Lung (tissue), 11 donors: ENCODE measurements at regions not wholly inside any gene's neighbourhood (a gene's known extent, or its start where the extent isn't known, plus 50 kb on each side); places are given as distances from the start of the nearest gene placed in this dataset.
A peak's percentile ranks its signal among the peaks of the same experiment; 100 is the strongest.

Experiments used
- ATAC-seq: fragments of 200-7000 bp; cut with Tn5 transposase; one replicate; pipeline ENCODE4 v1.9.1; 2020; ENCODE audit warnings: moderate number of reproducible peaks; ENCODE audit not compliant: insufficient read depth, low FRiP score
- DNase-seq, 3 donors: peaks; one replicate each; pipeline ENCODE4 v3.0.0-alpha.2; 2013 to 2017
- H3K27ac ChIP-seq, 2 donors: one replicate each; pipeline ENCODE4 v1.5.1; 2013; ENCODE audit warnings: mild to moderate bottlenecking in 2 of 2, moderate library complexity in 2 of 2, control low read depth in 1 of 2, inconsistent platforms in 1 of 2, low read depth in 1 of 2, low read length in 1 of 2
- H3K27me3 ChIP-seq, 3 donors: one replicate each; pipeline ENCODE4 v1.5.1; 2013; ENCODE audit warnings: low read length in 2 of 3; ENCODE audit not compliant: control insufficient read depth in 3 of 3, insufficient read depth in 3 of 3
- H3K36me3 ChIP-seq, 4 donors: one replicate each; pipeline ENCODE4 v1.5.1; 2013; ENCODE audit warnings: low read length in 4 of 4, mild to moderate bottlenecking in 1 of 4, moderate library complexity in 1 of 4; ENCODE audit not compliant: control insufficient read depth in 4 of 4, insufficient read depth in 4 of 4
- H3K4me1 ChIP-seq, 5 donors: one replicate each; pipeline ENCODE4 v1.5.1; 2013; ENCODE audit warnings: low read length in 5 of 5, mild to moderate bottlenecking in 2 of 5, moderate library complexity in 1 of 5; ENCODE audit not compliant: control insufficient read depth in 5 of 5, insufficient read depth in 5 of 5
- H3K4me3 ChIP-seq: one replicate; pipeline ENCODE4 v1.5.1; 2013; ENCODE audit warnings: mild to moderate bottlenecking, control low read depth, moderate library complexity
- H3K9ac ChIP-seq, 2 donors: one replicate each; pipeline ENCODE4 v1.5.1; 2013; ENCODE audit warnings: low read length in 2 of 2, control low read depth in 1 of 2; ENCODE audit not compliant: insufficient read depth in 1 of 2
- H3K9me3 ChIP-seq, 4 donors: one replicate each; pipeline ENCODE4 v1.5.1; 2013; ENCODE audit warnings: low read length in 3 of 4, mild to moderate bottlenecking in 1 of 4, moderate library complexity in 1 of 4; ENCODE audit not compliant: control insufficient read depth in 4 of 4, insufficient read depth in 3 of 4
- WGBS, 2 donors: extraction: QIAGEN DNeasy Blood & Tissue Kit; methylation state at CpG; one replicate each; pipeline ENCODE4 v1.1.7; 2013; 5-methylcytosine and 5-hydroxymethylcytosine counted together
- TF ChIP-seq, protein P1 (sequence below): IDR thresholded peaks from 2 replicates; pipeline ENCODE4 v1.5.1; 2012; ENCODE audit warnings: mild to moderate bottlenecking; ENCODE audit errors: control extremely low read depth, extremely low read depth
- donor health status: control.
- donor health status: control.
- donor health status: Bipolar disorder and iron deficiency.
- donor health status: healthy.
- donor health status: DM: yes; HTN: yes; CAD: no.

DNA sequence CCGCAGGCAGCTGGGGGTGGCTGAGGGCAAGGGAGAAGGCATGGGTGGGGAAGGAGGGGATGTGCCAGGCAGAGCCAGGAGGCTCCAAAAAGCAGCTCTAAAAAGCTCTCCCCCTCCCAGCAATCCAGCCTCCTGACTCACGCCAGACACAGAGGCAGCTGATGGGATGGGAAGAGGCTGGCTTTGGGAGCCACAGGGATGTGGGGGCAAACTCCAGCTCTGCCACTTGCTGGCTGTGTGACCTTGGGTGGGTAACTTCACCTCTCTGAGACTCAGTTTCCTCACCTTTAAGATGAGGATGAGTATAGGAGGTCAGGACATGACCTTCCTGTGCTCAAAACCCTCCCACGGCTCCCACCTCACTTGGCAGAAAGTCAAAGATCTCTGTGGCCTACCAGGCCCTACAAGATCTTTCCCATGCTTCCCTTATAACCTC lies 148.9 kb downstream of the CEBPB start:
- ATAC-seq (no peak), DNase-seq (peak in 2 of 3 donors; percentile 30 to 65)
- no peaks in the 10 kb centered on the region for H3K36me3 ChIP-seq
- no peaks in the 10 kb centered on the region for H3K9me3 ChIP-seq
- H3K4me3 ChIP-seq, result no peak overlapping the region
- WGBS, 2 donors, result 43 to 59% methylated on average over 3 of the region's 3 CpGs
- H3K27me3 ChIP-seq, result no peaks in the 10 kb centered on the region
- peak overlapping the region in 1 of 2 donors; percentile 44 for H3K9ac ChIP-seq
- H3K4me1 ChIP-seq, result peaks cover 0 to 32% (median 15%) of the 10 kb centered on the region in 5 donors
- peak overlapping the region in 1 of 2 donors; percentile 35 for H3K27ac ChIP-seq
- TF ChIP-seq, protein P1, sequence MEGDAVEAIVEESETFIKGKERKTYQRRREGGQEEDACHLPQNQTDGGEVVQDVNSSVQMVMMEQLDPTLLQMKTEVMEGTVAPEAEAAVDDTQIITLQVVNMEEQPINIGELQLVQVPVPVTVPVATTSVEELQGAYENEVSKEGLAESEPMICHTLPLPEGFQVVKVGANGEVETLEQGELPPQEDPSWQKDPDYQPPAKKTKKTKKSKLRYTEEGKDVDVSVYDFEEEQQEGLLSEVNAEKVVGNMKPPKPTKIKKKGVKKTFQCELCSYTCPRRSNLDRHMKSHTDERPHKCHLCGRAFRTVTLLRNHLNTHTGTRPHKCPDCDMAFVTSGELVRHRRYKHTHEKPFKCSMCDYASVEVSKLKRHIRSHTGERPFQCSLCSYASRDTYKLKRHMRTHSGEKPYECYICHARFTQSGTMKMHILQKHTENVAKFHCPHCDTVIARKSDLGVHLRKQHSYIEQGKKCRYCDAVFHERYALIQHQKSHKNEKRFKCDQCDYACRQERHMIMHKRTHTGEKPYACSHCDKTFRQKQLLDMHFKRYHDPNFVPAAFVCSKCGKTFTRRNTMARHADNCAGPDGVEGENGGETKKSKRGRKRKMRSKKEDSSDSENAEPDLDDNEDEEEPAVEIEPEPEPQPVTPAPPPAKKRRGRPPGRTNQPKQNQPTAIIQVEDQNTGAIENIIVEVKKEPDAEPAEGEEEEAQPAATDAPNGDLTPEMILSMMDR, result no peak

DNA sequence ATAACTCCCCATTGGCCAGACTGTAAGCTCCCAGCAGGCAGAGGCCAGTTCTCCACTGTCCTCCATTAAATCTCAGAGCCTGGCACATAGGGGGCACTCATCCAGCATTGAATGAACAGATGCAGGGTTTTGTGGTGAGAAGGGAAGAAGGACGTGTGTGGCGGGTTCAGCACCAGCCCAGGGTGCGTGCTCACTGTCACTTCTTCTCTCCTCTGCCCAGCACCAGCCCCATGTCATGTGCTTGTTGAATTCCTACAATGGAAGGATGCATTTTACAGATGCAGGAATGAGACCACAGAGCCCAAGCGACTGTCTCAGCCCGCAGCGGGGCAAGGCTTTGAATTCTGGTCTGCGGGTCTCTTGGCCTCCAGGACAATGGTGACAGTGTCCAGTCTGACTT lies 149.9 kb downstream of the CEBPB start:
- peaks cover 0 to 34% (median 19%) of the 10 kb centered on the region in 5 donors for H3K4me1 ChIP-seq
- WGBS, 2 donors, result 71 to 90% methylated on average over 7 of the region's 7 CpGs
- H3K27me3 ChIP-seq, result no peaks in the 10 kb centered on the region

DNA sequence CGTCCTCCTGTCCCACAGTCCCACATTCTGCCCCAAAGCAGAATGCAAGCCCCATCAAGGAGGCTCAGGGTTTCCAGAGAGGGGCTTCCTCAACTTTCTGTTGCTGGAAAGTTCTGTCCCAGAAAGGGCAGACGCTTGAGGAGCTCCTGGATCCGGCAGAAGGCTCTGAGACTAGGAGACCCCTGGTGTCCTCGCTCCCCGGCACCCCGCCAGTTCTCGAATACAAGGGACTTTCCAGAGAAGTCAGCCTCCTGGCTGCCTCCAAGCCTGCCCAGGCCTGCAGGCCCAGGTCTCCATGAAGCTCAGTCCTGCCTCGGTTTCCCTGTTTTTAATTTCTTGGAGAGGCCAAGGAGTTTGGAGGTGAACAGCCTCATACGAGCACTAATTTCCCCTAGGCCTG lies 150.4 kb downstream of the CEBPB start:
- Histone ChIP-seq H3K27ac (no peak overlapping the region), H3K4me3 (no peak overlapping the region), H3K36me3 (no peaks in the 10 kb centered on the region), H3K27me3 (no peaks in the 10 kb centered on the region), H3K9me3 (no peaks in the 10 kb centered on the region), H3K4me1 (peaks cover 0 to 34% (median 22%) of the 10 kb centered on the region in 5 donors), H3K9ac (no peak overlapping the region)
- no peak for ATAC-seq
- TF ChIP-seq, protein P1, result no peak
- DNase-seq, result no peak
- WGBS, 2 donors, result 95% methylated on average over 9 of the region's 9 CpGs

More for the DNA sequence above, 149.9 kb downstream of the CEBPB start:
- Histone ChIP-seq H3K36me3 (no peaks in the 10 kb centered on the region), H3K4me3 (no peak overlapping the region), H3K9ac (peak overlapping the region in 1 of 2 donors; percentile 11), H3K9me3 (no peaks in the 10 kb centered on the region), H3K27ac (no peak overlapping the region)
- ATAC-seq (no peak), DNase-seq (peak in 1 of 3 donors; percentile 6)
- TF ChIP-seq, protein P1, result no peak

DNA sequence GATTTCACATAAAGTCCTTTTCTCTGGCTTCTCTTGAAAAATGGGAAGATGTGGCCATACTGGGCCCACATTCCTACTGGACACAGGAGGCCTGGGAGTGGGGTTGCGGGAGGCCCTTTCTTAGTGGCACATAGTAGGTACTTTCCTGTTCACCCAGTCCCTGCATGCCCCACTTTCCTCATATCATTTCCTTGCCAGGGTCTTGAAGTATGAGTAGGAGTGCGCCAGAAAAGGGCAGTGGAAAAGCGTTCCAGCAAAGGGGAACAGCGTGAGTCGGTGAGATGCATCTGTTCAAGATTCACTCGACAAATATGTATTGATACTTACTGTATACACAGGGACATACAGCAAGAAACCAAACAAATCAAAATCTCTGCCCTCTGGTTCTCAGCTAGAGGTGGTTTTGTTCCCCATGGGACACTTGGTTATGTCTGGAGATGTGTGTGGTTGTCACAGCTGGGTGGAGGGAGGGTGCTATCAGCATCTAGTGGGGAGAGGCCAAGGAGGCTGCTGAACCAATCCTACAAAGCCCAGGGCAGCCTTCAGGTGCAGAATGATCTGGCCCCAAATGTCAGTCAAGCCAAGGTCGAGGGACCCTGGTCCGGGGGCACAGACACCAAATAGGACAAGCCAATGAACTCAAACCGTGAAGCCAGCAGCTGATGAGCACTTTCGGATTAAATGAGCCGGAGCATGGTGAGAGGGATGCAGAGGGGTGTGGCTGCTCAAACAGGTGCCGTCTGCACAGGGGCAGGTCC lies 151.4 kb downstream of the CEBPB start:
- no peaks in the 10 kb centered on the region for H3K27me3 ChIP-seq
- H3K36me3 ChIP-seq, result no peaks in the 10 kb centered on the region
- H3K9ac ChIP-seq, result no peak overlapping the region
- H3K4me3 ChIP-seq, result no peak overlapping the region
- DNase-seq (no peak), ATAC-seq (no peak)
- TF ChIP-seq, protein P1, result no peak
- no peak overlapping the region for H3K27ac ChIP-seq
- peaks cover 0 to 34% (median 22%) of the 10 kb centered on the region in 5 donors for H3K4me1 ChIP-seq
- H3K9me3 ChIP-seq, result no peaks in the 10 kb centered on the region
- 95 to 97% methylated on average over 12 of the region's 12 CpGs for WGBS, 2 donors
